Breast epithelium (tissue), 3 donors: ENCODE measurements at regions not wholly inside any gene's neighbourhood (a gene's known extent, or its start where the extent isn't known, plus 50 kb on each side); places are given as distances from the start of the nearest gene placed in this dataset.

Source experiments
- CTCF ChIP-seq, 3 donors: fragments of 450-650 bp; IDR thresholded peaks; one replicate each; pipeline ENCODE4 v1.5.1; 2016 to 2017; ENCODE audit warnings: antibody characterized with exemption in 3 of 3, mild to moderate bottlenecking in 3 of 3, moderate library complexity in 3 of 3
- POLR2A ChIP-seq: fragments of 450-650 bp; IDR thresholded peaks from one replicate; pipeline ENCODE4 v1.6.1; 2016; ENCODE audit warnings: antibody characterized with exemption, mild to moderate bottlenecking, moderate library complexity
- POLR2AphosphoS5 ChIP-seq, 3 donors: sonication (generic); formaldehyde crosslinking; IDR thresholded peaks; one replicate each; pipeline ENCODE4 v1.6.1; 2017; ENCODE audit warnings: antibody characterized with exemption in 3 of 3

- TF ChIP-seq CTCF (IDR thresholded peaks at IDR 0.05) (no peak), POLR2A (no peak), POLR2AphosphoS5 (IDR thresholded peaks at IDR 0.05) (peak in 2 of 3 donors; percentile 74 to 75)
Measured at GRCh38 chr5:54761213-54761701, 224.1 kb downstream of the ESM1 start.
